ENCODE measurements at regions not wholly inside any gene's neighbourhood (a gene's known extent, or its start where the extent isn't known, plus 50 kb on each side); places are given as distances from the start of the nearest gene placed in this dataset.

- peak; percentile 85 to 88 for ATAC-seq
- in situ Hi-C loops (cut with MboI; ENCODE audit: low sequenced_read_pairs in 4 of 4): no loop called here
- H3K27me3 ChIP-seq: no peaks in the 10 kb centered on the region
Measured at GRCh38 chr14:22338917-22339715, 249.9 kb downstream of the DAD1 start.

GRCh38 chr14:22338381-22338780, 250.6 kb downstream of the DAD1 start:
- Histone ChIP-seq H3K36me3 (no peaks in the 10 kb centered on the region), H3K27me3 (no peaks in the 10 kb centered on the region), H3K4me1 (peaks cover 0 to 8% of the 10 kb centered on the region in 2 donors), H3K9me3 (no peaks in the 10 kb centered on the region), H3K27ac (peak overlapping the region; percentile 30 to 56 (median 44)), H3K4me3 (no peak overlapping the region)
- TF ChIP-seq POLR2A (IDR thresholded peaks at IDR 0.05): no peak
- TF ChIP-seq CTCF (IDR thresholded peaks at IDR 0.05 in 4 of 5, conservative IDR thresholded peaks at IDR 0.05 in 1 of 5): no peak
- DNase-seq (no peak), ATAC-seq (no peak)
- intact Hi-C loops (cut with DNase I; ENCODE audit: low total_unique reads) (no loop called here), in situ Hi-C loops (cut with MboI; ENCODE audit: low sequenced_read_pairs in 4 of 4) (no loop called here)

More at GRCh38 chr14:22338917-22339715, 249.9 kb downstream of the DAD1 start:
- Histone ChIP-seq H3K4me1 (peaks cover 0 to 8% of the 10 kb centered on the region in 2 donors), H3K36me3 (no peaks in the 10 kb centered on the region), H3K27ac (peak overlapping the region; percentile 30 to 56 (median 44)), H3K9me3 (no peaks in the 10 kb centered on the region), H3K4me3 (no peak overlapping the region)
- peak; percentile 68 to 81 for DNase-seq
- no peak for TF ChIP-seq CTCF (IDR thresholded peaks at IDR 0.05 in 4 of 5, conservative IDR thresholded peaks at IDR 0.05 in 1 of 5)
- TF ChIP-seq POLR2A (IDR thresholded peaks at IDR 0.05): no peak
- intact Hi-C loops (cut with DNase I; ENCODE audit: low total_unique reads): no loop called here

- no peak for TF ChIP-seq POLR2A (IDR thresholded peaks at IDR 0.05)
- no peak for TF ChIP-seq CTCF (IDR thresholded peaks at IDR 0.05 in 4 of 5, conservative IDR thresholded peaks at IDR 0.05 in 1 of 5)
- in situ Hi-C loops (cut with MboI; ENCODE audit: low sequenced_read_pairs in 4 of 4) (no loop called here), intact Hi-C loops (cut with DNase I; ENCODE audit: low total_unique reads) (no loop called here)
- Histone ChIP-seq H3K4me1 (peaks cover 0 to 8% of the 10 kb centered on the region in 2 donors), H3K27me3 (no peaks in the 10 kb centered on the region), H3K9me3 (no peaks in the 10 kb centered on the region), H3K36me3 (no peaks in the 10 kb centered on the region), H3K27ac (peak overlapping the region in 1 of 4 donors; percentile 30), H3K4me3 (no peak overlapping the region)
- DNase-seq (no peak), ATAC-seq (no peak)
Measured at GRCh38 chr14:22337938-22338337, 251.1 kb downstream of the DAD1 start.

- no peaks in the 10 kb centered on the region for H3K36me3 ChIP-seq
- intact Hi-C loops (cut with DNase I; ENCODE audit: low total_unique reads) (no loop called here), in situ Hi-C loops (cut with MboI; ENCODE audit: low sequenced_read_pairs in 4 of 4) (no loop called here)
- H3K4me1 ChIP-seq: peaks cover 0 to 8% of the 10 kb centered on the region in 2 donors
- no peak overlapping the region for H3K4me3 ChIP-seq
- TF ChIP-seq CTCF (IDR thresholded peaks at IDR 0.05 in 4 of 5, conservative IDR thresholded peaks at IDR 0.05 in 1 of 5): no peak
- no peak for TF ChIP-seq POLR2A (IDR thresholded peaks at IDR 0.05)
- H3K27ac ChIP-seq: no peak overlapping the region
- H3K27me3 ChIP-seq: no peaks in the 10 kb centered on the region
- ATAC-seq: no peak
- no peaks in the 10 kb centered on the region for H3K9me3 ChIP-seq
- DNase-seq: no peak
Measured at GRCh38 chr14:22337521-22337920, 251.5 kb downstream of the DAD1 start.
